Neuronal stem cell (in vitro differentiated cells): ENCODE measurements at regions not wholly inside any gene's neighbourhood (a gene's known extent, or its start where the extent isn't known, plus 50 kb on each side); places are given as distances from the start of the nearest gene placed in this dataset.

Source experiments
- DNase-seq: peaks from one replicate; pipeline ENCODE4 v3.0.0-alpha.2; 2013; ENCODE audit warnings: low spot score
- H2AFZ ChIP-seq: one replicate; pipeline ENCODE4 v1.6.1; 2013; ENCODE audit warnings: mild to moderate bottlenecking, low read length, inconsistent platforms
- H2AK5ac ChIP-seq: 2 replicates; pipeline ENCODE4 v1.6.1; 2013; ENCODE audit warnings: low read depth, mild to moderate bottlenecking, inconsistent platforms, low read length, moderate library complexity, mixed read lengths
- H2BK120ac ChIP-seq: 2 replicates; pipeline ENCODE4 v1.6.1; 2013; ENCODE audit warnings: low read depth, mild to moderate bottlenecking, inconsistent platforms, low read length, moderate library complexity, mixed read lengths
- H2BK12ac ChIP-seq: one replicate; pipeline ENCODE4 v1.6.1; 2013; ENCODE audit warnings: low read length, inconsistent platforms
- H2BK15ac ChIP-seq: 2 replicates; pipeline ENCODE4 v1.6.1; 2013; ENCODE audit warnings: mild to moderate bottlenecking, low read length, inconsistent platforms, mixed read lengths
- H2BK5ac ChIP-seq: one replicate; pipeline ENCODE4 v1.6.1; 2013; ENCODE audit warnings: inconsistent platforms, mild to moderate bottlenecking, low read length, moderate library complexity
- H3K14ac ChIP-seq: one replicate; pipeline ENCODE4 v1.6.1; 2013; ENCODE audit warnings: low read length, inconsistent platforms
- H3K18ac ChIP-seq: 2 replicates; pipeline ENCODE4 v1.6.1; 2013; ENCODE audit warnings: low read length, inconsistent platforms
- H3K23ac ChIP-seq: 2 replicates; pipeline ENCODE4 v1.6.1; 2013; ENCODE audit warnings: low read depth, mild to moderate bottlenecking, mixed read lengths, low read length, inconsistent platforms; ENCODE audit not compliant: poor library complexity
- H3K27ac ChIP-seq: replicated peaks from 3 replicates; pipeline ENCODE4 v1.5.1; 2013; ENCODE audit warnings: low read length, inconsistent platforms
- H3K27me3 ChIP-seq, 3 experiments: 2 replicates each; pipeline ENCODE4 v1.6.1; 2013; ENCODE audit warnings: low read length in 3 of 3, mild to moderate bottlenecking in 2 of 3, inconsistent platforms in 1 of 3, low read depth in 1 of 3, mixed read lengths in 1 of 3, moderate library complexity in 1 of 3; ENCODE audit not compliant: control insufficient read depth in 3 of 3, insufficient read depth in 3 of 3
- H3K36me3 ChIP-seq, 2 donors: replicated peaks in 1 of 2; 2 replicates each; pipeline ENCODE4 v1.6.1; 2013; ENCODE audit warnings: low read length in 2 of 2; ENCODE audit not compliant: control insufficient read depth in 2 of 2, insufficient read depth in 2 of 2
- H3K4ac ChIP-seq: 2 replicates; pipeline ENCODE4 v1.6.1; 2013; ENCODE audit warnings: inconsistent platforms, mild to moderate bottlenecking, low read length, moderate library complexity
- H3K4me1 ChIP-seq, 2 donors: 1 replicate in 1 of 2; 2 replicates in 1 of 2; pipeline ENCODE4 v1.6.1; 2013; ENCODE audit warnings: low read length in 2 of 2, low read depth in 1 of 2; ENCODE audit not compliant: control insufficient read depth in 2 of 2, insufficient read depth in 1 of 2
- H3K4me2 ChIP-seq: one replicate; pipeline ENCODE4 v1.6.1; 2013; ENCODE audit warnings: mild to moderate bottlenecking, low read length, inconsistent platforms; ENCODE audit not compliant: insufficient read depth, poor library complexity, severe bottlenecking
- H3K4me3 ChIP-seq, 2 donors: 2 replicates each; pipeline ENCODE4 v1.5.1; 2013; ENCODE audit warnings: low read length in 2 of 2, mild to moderate bottlenecking in 2 of 2, inconsistent platforms in 1 of 2, moderate library complexity in 1 of 2
- H3K79me1 ChIP-seq: one replicate; pipeline ENCODE4 v1.6.1; 2013; ENCODE audit warnings: low read depth, mild to moderate bottlenecking, inconsistent platforms, low read length, moderate library complexity
- H3K9ac ChIP-seq: one replicate; pipeline ENCODE4 v1.6.1; 2013; ENCODE audit warnings: mild to moderate bottlenecking, low read depth, low read length, inconsistent platforms; ENCODE audit not compliant: poor library complexity
- H3K9me3 ChIP-seq, 2 donors: replicated peaks in 1 of 2; 2 replicates each; pipeline versions ENCODE3 to v1.6.1; 2013; ENCODE audit warnings: low read length in 2 of 2, mild to moderate bottlenecking in 2 of 2, inconsistent platforms in 1 of 2, low read depth in 1 of 2, mixed read lengths in 1 of 2, moderate library complexity in 1 of 2; ENCODE audit not compliant: control insufficient read depth in 2 of 2, insufficient read depth in 1 of 2
- H4K8ac ChIP-seq: one replicate; pipeline ENCODE4 v1.6.1; 2013; ENCODE audit warnings: low read depth, mild to moderate bottlenecking, inconsistent platforms, low read length, moderate library complexity
- H4K91ac ChIP-seq: one replicate; pipeline ENCODE4 v1.6.1; 2013; ENCODE audit warnings: low read length, low read depth, mild to moderate bottlenecking, inconsistent platforms; ENCODE audit not compliant: poor library complexity
- WGBS, 2 donors: extraction: QIAGEN DNeasy Blood & Tissue Kit; methylation state at CpG; one replicate each; pipeline ENCODE4 v1.1.7; 2013; ENCODE audit warnings: missing lambda C conversion rate in 2 of 2, mixed read lengths in 1 of 2; ENCODE audit not compliant: insufficient read length in 2 of 2, insufficient replicate concordance in 1 of 2; ENCODE audit errors: extremely low coverage in 2 of 2; 5-methylcytosine and 5-hydroxymethylcytosine counted together

DNA sequence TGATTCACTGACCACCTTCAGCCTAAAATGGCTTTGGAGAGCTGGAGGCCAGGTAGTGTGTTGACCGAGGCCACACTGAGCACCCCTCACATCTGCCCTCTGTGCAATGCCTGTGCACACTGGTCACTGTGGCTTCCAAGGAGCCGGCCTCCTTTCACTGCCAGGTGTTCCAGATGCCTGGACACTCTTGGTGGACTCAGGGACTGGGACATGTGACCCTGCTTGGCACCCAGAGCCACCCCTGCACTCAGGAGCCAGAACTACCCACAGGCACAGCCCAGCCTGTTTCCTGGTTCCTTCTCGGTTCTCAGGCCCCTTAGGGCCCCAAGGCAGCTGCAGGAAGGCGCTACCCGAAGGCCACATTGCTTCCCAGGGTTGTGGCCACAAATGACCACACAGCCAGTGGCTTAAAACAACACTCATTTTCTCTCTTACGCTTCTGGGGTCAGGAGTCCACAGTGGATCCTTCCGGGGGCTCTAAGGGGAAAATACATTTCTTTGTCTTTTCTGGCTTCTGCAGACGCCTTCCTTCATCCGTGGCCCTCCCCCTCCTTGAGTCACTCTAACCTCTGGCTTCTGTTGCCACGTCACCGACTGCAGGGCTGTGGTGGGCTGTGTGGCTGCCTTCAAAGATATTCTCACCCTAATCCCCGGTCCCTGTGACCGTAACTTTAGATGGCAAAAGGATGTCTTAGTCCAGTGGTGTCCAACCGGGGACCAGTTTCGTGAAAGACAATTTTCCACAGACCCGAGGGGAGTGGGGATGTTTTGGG, 78.6 kb downstream of the ASB1 start:
- peak overlapping the region; percentile 67 for H2BK120ac ChIP-seq

GRCh38 chr2:238505892-238506280, 79.2 kb downstream of the ASB1 start:
- Histone ChIP-seq H3K79me1 (peaks cover 2% of the 10 kb centered on the region), H3K36me3 (no peaks in the 10 kb centered on the region), H3K27ac (no peak overlapping the region), H3K23ac (no peak overlapping the region), H2BK5ac (no peak overlapping the region), H2BK120ac (no peak overlapping the region), H2BK15ac (no peak overlapping the region), H3K4me3 (no peak overlapping the region), H3K4me2 (no peak overlapping the region), H3K14ac (no peak overlapping the region), H3K4me1 (peaks cover 0 to 21% of the 10 kb centered on the region in 2 donors), H2BK12ac (no peak overlapping the region), H3K27me3 (peaks cover 0 to 3% (median 0%) of the 10 kb centered on the region in 3 experiments), H3K9ac (no peak overlapping the region), H3K4ac (no peak overlapping the region), H2AK5ac (peak overlapping the region; percentile 39), H4K91ac (no peak overlapping the region), H3K9me3 (peaks cover 0 to 8% of the 10 kb centered on the region in 2 donors), H3K18ac (no peak overlapping the region), H4K8ac (no peak overlapping the region), H2AFZ (no peak overlapping the region)
- no CpG with 5 or more reads among the region's 9 CpGs for WGBS, 2 donors
- no peak for DNase-seq

More for the DNA sequence above, 78.6 kb downstream of the ASB1 start:
- no CpG with 5 or more reads among the region's 16 CpGs for WGBS, 2 donors
- Histone ChIP-seq H3K79me1 (peaks cover 2% of the 10 kb centered on the region), H2AFZ (no peak overlapping the region), H3K4me2 (no peak overlapping the region), H2BK15ac (peak overlapping the region; percentile 86), H3K14ac (peak overlapping the region; percentile 28), H3K4ac (no peak overlapping the region), H3K36me3 (no peaks in the 10 kb centered on the region), H3K9me3 (peaks cover 0 to 8% of the 10 kb centered on the region in 2 donors), H2AK5ac (peak overlapping the region; percentile 87), H2BK5ac (peak overlapping the region; percentile 63), H3K27ac (no peak overlapping the region), H4K8ac (no peak overlapping the region), H3K23ac (no peak overlapping the region), H2BK12ac (no peak overlapping the region), H3K9ac (no peak overlapping the region), H3K18ac (peak overlapping the region; percentile 72), H3K4me3 (peak overlapping the region in 1 of 2 donors; percentile 32), H3K4me1 (peaks cover 0 to 16% of the 10 kb centered on the region in 2 donors), H3K27me3 (peaks cover 0 to 3% (median 0%) of the 10 kb centered on the region in 3 experiments), H4K91ac (peak overlapping the region; percentile 32)
- DNase-seq: no peak

- no peak overlapping the region for H4K91ac ChIP-seq
- H2BK5ac ChIP-seq: no peak overlapping the region
- H2BK120ac ChIP-seq: peak overlapping the region; percentile 1
- H3K27me3 ChIP-seq: peaks cover 0 to 3% (median 0%) of the 10 kb centered on the region in 3 experiments
- H3K18ac ChIP-seq: no peak overlapping the region
- no peak overlapping the region for H3K27ac ChIP-seq
- H2AK5ac ChIP-seq: peak overlapping the region; percentile 39
- H3K23ac ChIP-seq: no peak overlapping the region
- H3K9ac ChIP-seq: no peak overlapping the region
- no peaks in the 10 kb centered on the region for H3K36me3 ChIP-seq
- H3K79me1 ChIP-seq: peaks cover 2% of the 10 kb centered on the region
- peaks cover 0 to 8% of the 10 kb centered on the region in 2 donors for H3K9me3 ChIP-seq
- H2BK12ac ChIP-seq: no peak overlapping the region
- peaks cover 0 to 25% of the 10 kb centered on the region in 2 donors for H3K4me1 ChIP-seq
- WGBS, 2 donors: no CpG with 5 or more reads among the region's 17 CpGs
- no peak overlapping the region for H3K4me3 ChIP-seq
- no peak overlapping the region for H3K14ac ChIP-seq
- no peak for DNase-seq
- no peak overlapping the region for H3K4ac ChIP-seq
- H2BK15ac ChIP-seq: no peak overlapping the region
- H3K4me2 ChIP-seq: no peak overlapping the region
- H4K8ac ChIP-seq: no peak overlapping the region
- H2AFZ ChIP-seq: no peak overlapping the region
These were observed 79.8 kb downstream of the ASB1 start for GRCh38 chr2:238506371-238507068.

- no peaks in the 10 kb centered on the region for H3K27me3 ChIP-seq
- peak overlapping the region; percentile 87 for H2BK12ac ChIP-seq
- DNase-seq: no peak
- H3K36me3 ChIP-seq: no peaks in the 10 kb centered on the region
- H2BK120ac ChIP-seq: no peak overlapping the region
- H2BK15ac ChIP-seq: no peak overlapping the region
- H3K4me3 ChIP-seq: no peak overlapping the region
- H2BK5ac ChIP-seq: no peak overlapping the region
- H3K23ac ChIP-seq: no peak overlapping the region
- H3K9me3 ChIP-seq: peaks cover 0 to 3% of the 10 kb centered on the region in 2 donors
- H3K4ac ChIP-seq: no peak overlapping the region
- no peak overlapping the region for H3K14ac ChIP-seq
- H4K91ac ChIP-seq: no peak overlapping the region
- peaks cover 0 to 25% of the 10 kb centered on the region in 2 donors for H3K4me1 ChIP-seq
- peak overlapping the region; percentile 78 for H3K18ac ChIP-seq
- no peaks in the 10 kb centered on the region for H3K79me1 ChIP-seq
- no peak overlapping the region for H3K27ac ChIP-seq
- no peak overlapping the region for H4K8ac ChIP-seq
- no peak overlapping the region for H3K4me2 ChIP-seq
- no peak overlapping the region for H2AFZ ChIP-seq
- H2AK5ac ChIP-seq: peak overlapping the region; percentile 76
- WGBS, 2 donors: no CpG with 5 or more reads among the region's 6 CpGs
- no peak overlapping the region for H3K9ac ChIP-seq
These were observed 81.1 kb downstream of the ASB1 start for GRCh38 chr2:238507836-238508235.
